ENCODE measurements at regions not wholly inside any gene's neighbourhood (a gene's known extent, or its start where the extent isn't known, plus 50 kb on each side); places are given as distances from the start of the nearest gene placed in this dataset.
"Not testable (repeated sequence)": the region's sequence is repeated elsewhere in the genome, so short reads cannot be mapped to it uniquely, and the experiment has no call there.

GRCh38 chr6:92271091-92271490, 1148.3 kb downstream of the EPHA7 start:
- no peak for DNase-seq
- Histone ChIP-seq H3K27ac (ENCODE audit: low read length) (no peak overlapping the region), H3K9me3 (ENCODE audit: control insufficient read depth, low read depth, low read length) (no peaks in the 10 kb centered on the region), H3K4me3 (ENCODE audit: low read length) (no peak overlapping the region), H3K36me3 (ENCODE audit: control insufficient read depth, insufficient read depth, low read length) (no peaks in the 10 kb centered on the region), H3K4me1 (ENCODE audit: control insufficient read depth, insufficient read depth, low read length) (no peaks in the 10 kb centered on the region), H3K27me3 (ENCODE audit: control insufficient read depth, insufficient read depth, low read length) (no peaks in the 10 kb centered on the region)
- 83% methylated on average over 1 of the region's 1 CpG for WGBS (ENCODE audit: insufficient coverage, low lambda C conversion rate)

GRCh38 chr6:92270365-92270764, 1149.0 kb downstream of the EPHA7 start:
- no peak overlapping the region for H3K27ac ChIP-seq (ENCODE audit: low read length)
- no peaks in the 10 kb centered on the region for H3K36me3 ChIP-seq (ENCODE audit: control insufficient read depth, insufficient read depth, low read length)
- H3K9me3 ChIP-seq (ENCODE audit: control insufficient read depth, low read depth, low read length): no peaks in the 10 kb centered on the region
- H3K4me1 ChIP-seq (ENCODE audit: control insufficient read depth, insufficient read depth, low read length): no peaks in the 10 kb centered on the region
- H3K4me3 ChIP-seq (ENCODE audit: low read length): no peak overlapping the region
- WGBS (ENCODE audit: insufficient coverage, low lambda C conversion rate): no CpG with 5 or more reads among the region's 6 CpGs
- no peaks in the 10 kb centered on the region for H3K27me3 ChIP-seq (ENCODE audit: control insufficient read depth, insufficient read depth, low read length)
- DNase-seq: no peak

GRCh38 chr6:92267335-92267734, 1152.0 kb downstream of the EPHA7 start:
- no CpG with 5 or more reads among the region's 1 CpG for WGBS (ENCODE audit: insufficient coverage, low lambda C conversion rate)
- H3K27me3 ChIP-seq (ENCODE audit: control insufficient read depth, insufficient read depth, low read length): no peaks in the 10 kb centered on the region

DNA sequence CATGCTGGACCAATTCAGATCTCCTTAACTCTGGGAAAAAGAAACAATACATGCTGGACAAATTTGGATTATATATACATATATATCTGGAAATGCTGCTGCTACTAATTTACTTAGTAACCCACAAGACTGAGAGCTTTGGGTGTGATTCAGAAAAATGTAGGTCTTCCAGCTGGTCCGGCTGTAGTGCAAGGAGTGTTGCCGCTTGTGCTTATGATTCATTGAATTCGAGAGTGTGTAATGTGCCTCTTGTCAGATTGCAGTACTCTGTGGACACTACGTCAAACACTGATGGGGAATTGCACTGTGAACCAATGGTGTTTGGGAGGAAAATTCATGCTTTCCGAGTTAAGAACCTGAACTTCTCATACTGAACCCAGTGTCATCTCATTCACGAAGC, 1155.5 kb downstream of the EPHA7 start:
- Histone ChIP-seq H3K27me3 (ENCODE audit: control insufficient read depth, insufficient read depth, low read length) (no peaks in the 10 kb centered on the region), H3K4me3 (ENCODE audit: low read length) (no peak overlapping the region), H3K9me3 (ENCODE audit: control insufficient read depth, low read depth, low read length) (no peaks in the 10 kb centered on the region), H3K4me1 (ENCODE audit: control insufficient read depth, insufficient read depth, low read length) (no peaks in the 10 kb centered on the region), H3K27ac (ENCODE audit: low read length) (no peak overlapping the region), H3K36me3 (ENCODE audit: control insufficient read depth, insufficient read depth, low read length) (no peaks in the 10 kb centered on the region)
- DNase-seq: no peak
- 67% methylated on average over 3 of the region's 6 CpGs for WGBS (ENCODE audit: insufficient coverage, low lambda C conversion rate)

More at GRCh38 chr6:92267335-92267734, 1152.0 kb downstream of the EPHA7 start:
- Histone ChIP-seq H3K4me1 (ENCODE audit: control insufficient read depth, insufficient read depth, low read length) (no peaks in the 10 kb centered on the region), H3K36me3 (ENCODE audit: control insufficient read depth, insufficient read depth, low read length) (no peaks in the 10 kb centered on the region), H3K9me3 (ENCODE audit: control insufficient read depth, low read depth, low read length) (no peaks in the 10 kb centered on the region), H3K4me3 (ENCODE audit: low read length) (no peak overlapping the region), H3K27ac (ENCODE audit: low read length) (no peak overlapping the region)
- no peak for DNase-seq

- DNase-seq: no peak
- 100% methylated on average over 1 of the region's 2 CpGs for WGBS (ENCODE audit: insufficient coverage, low lambda C conversion rate)
- Histone ChIP-seq H3K4me3 (ENCODE audit: low read length) (no peak overlapping the region), H3K4me1 (ENCODE audit: control insufficient read depth, insufficient read depth, low read length) (no peaks in the 10 kb centered on the region), H3K27me3 (ENCODE audit: control insufficient read depth, insufficient read depth, low read length) (no peaks in the 10 kb centered on the region), H3K27ac (ENCODE audit: low read length) (no peak overlapping the region), H3K36me3 (ENCODE audit: control insufficient read depth, insufficient read depth, low read length) (no peaks in the 10 kb centered on the region), H3K9me3 (ENCODE audit: control insufficient read depth, low read depth, low read length) (no peaks in the 10 kb centered on the region)
Measured at GRCh38 chr6:92259171-92259570, 1160.2 kb downstream of the EPHA7 start.

DNA sequence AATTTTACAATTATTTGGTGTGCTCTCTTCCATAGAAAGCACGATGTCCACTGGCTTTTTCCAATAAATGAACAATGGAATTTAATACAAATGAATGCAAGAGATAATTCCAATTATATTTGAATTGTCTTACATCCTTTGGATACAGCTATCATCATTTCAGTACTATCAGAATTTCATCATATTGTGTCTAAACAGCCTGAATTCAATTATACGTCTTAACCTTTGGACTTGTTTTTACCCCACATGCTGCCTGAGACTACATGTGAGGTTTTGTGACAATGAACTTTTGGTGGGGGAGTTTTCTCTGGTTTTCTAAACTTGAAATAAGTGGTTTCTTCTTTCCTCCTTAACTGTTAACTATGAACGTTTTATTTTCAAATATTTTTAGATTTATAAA, 1176.0 kb downstream of the EPHA7 start:
- no peak overlapping the region for H3K4me3 ChIP-seq (ENCODE audit: low read length)
- H3K9me3 ChIP-seq (ENCODE audit: control insufficient read depth, low read depth, low read length): no peaks in the 10 kb centered on the region
- no CpG with 5 or more reads among the region's 3 CpGs for WGBS (ENCODE audit: insufficient coverage, low lambda C conversion rate)
- H3K4me1 ChIP-seq (ENCODE audit: control insufficient read depth, insufficient read depth, low read length): no peaks in the 10 kb centered on the region
- H3K27me3 ChIP-seq (ENCODE audit: control insufficient read depth, insufficient read depth, low read length): no peaks in the 10 kb centered on the region
- no peaks in the 10 kb centered on the region for H3K36me3 ChIP-seq (ENCODE audit: control insufficient read depth, insufficient read depth, low read length)
- no peak overlapping the region for H3K27ac ChIP-seq (ENCODE audit: low read length)
- no peak for DNase-seq

- H3K9me3 ChIP-seq (ENCODE audit: control insufficient read depth, low read depth, low read length): no peaks in the 10 kb centered on the region
- DNase-seq: no peak
- H3K36me3 ChIP-seq (ENCODE audit: control insufficient read depth, insufficient read depth, low read length): no peaks in the 10 kb centered on the region
- no peaks in the 10 kb centered on the region for H3K27me3 ChIP-seq (ENCODE audit: control insufficient read depth, insufficient read depth, low read length)
- no CpG with 5 or more reads among the region's 1 CpG for WGBS (ENCODE audit: insufficient coverage, low lambda C conversion rate)
- no peak overlapping the region for H3K4me3 ChIP-seq (ENCODE audit: low read length)
- no peak overlapping the region for H3K27ac ChIP-seq (ENCODE audit: low read length)
- no peaks in the 10 kb centered on the region for H3K4me1 ChIP-seq (ENCODE audit: control insufficient read depth, insufficient read depth, low read length)
Measured at GRCh38 chr6:92231171-92231701, 1188.1 kb downstream of the EPHA7 start.

- WGBS (ENCODE audit: insufficient coverage, low lambda C conversion rate): no CpG with 5 or more reads among the region's 4 CpGs
- H3K4me1 ChIP-seq (ENCODE audit: control insufficient read depth, insufficient read depth, low read length); H3K27ac ChIP-seq (ENCODE audit: low read length); H3K9me3 ChIP-seq (ENCODE audit: control insufficient read depth, low read depth, low read length); DNase-seq; H3K4me3 ChIP-seq (ENCODE audit: low read length); H3K27me3 ChIP-seq (ENCODE audit: control insufficient read depth, insufficient read depth, low read length); H3K36me3 ChIP-seq (ENCODE audit: control insufficient read depth, insufficient read depth, low read length): not testable (repeated sequence)
Measured at GRCh38 chr6:92219987-92220386, 1199.4 kb downstream of the EPHA7 start.

DNA sequence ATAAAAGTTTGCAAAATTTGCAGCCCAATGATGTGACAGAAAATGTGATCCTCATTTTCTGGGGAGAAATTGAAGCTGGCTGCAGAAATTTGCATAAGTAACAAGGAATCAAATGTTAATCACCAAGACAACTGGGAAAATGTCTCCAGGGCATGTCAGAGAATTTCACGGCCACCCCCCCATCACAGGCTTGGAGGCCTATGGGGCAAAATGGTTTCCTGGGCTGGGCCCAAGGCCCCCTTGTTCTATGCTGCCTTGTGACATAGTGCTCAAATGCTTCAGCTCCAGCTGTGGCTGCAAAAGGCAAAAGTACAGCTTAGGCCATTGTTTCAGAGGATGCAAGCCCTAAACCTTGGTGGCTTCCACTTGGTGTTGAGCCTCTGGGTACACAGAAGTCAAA, 1202.6 kb downstream of the EPHA7 start:
- Histone ChIP-seq H3K27ac (ENCODE audit: low read length) (no peak overlapping the region), H3K27me3 (ENCODE audit: control insufficient read depth, insufficient read depth, low read length) (no peaks in the 10 kb centered on the region), H3K4me1 (ENCODE audit: control insufficient read depth, insufficient read depth, low read length) (no peaks in the 10 kb centered on the region), H3K36me3 (ENCODE audit: control insufficient read depth, insufficient read depth, low read length) (no peaks in the 10 kb centered on the region), H3K9me3 (ENCODE audit: control insufficient read depth, low read depth, low read length) (no peaks in the 10 kb centered on the region), H3K4me3 (ENCODE audit: low read length) (no peak overlapping the region)
- DNase-seq: no peak
- no CpG with 5 or more reads among the region's 1 CpG for WGBS (ENCODE audit: insufficient coverage, low lambda C conversion rate)

GRCh38 chr6:92201618-92202017, 1217.7 kb downstream of the EPHA7 start:
- Histone ChIP-seq H3K27me3 (ENCODE audit: control insufficient read depth, insufficient read depth, low read length) (no peaks in the 10 kb centered on the region), H3K9me3 (ENCODE audit: control insufficient read depth, low read depth, low read length) (no peaks in the 10 kb centered on the region), H3K27ac (ENCODE audit: low read length) (no peak overlapping the region), H3K4me1 (ENCODE audit: control insufficient read depth, insufficient read depth, low read length) (no peaks in the 10 kb centered on the region), H3K4me3 (ENCODE audit: low read length) (no peak overlapping the region), H3K36me3 (ENCODE audit: control insufficient read depth, insufficient read depth, low read length) (no peaks in the 10 kb centered on the region)
- DNase-seq: no peak

DNA sequence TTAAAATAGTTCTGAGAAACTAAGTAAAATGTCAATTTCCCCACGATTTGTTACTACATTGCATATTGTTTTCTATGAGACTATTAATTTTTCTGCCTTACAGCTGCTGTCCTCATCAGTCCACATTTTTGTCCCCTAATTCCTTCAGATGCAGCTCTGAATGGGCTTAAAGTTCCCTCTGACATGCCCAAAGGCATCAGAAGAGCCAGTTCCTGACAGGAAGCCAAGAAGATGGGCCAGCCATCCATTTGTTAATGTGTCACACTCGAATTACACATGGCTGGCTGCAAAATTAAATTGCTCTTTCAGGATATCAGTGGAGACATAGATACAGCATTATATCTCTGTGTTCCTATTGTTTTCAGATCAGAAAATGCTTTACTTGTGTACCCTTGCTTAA, 1223.0 kb downstream of the EPHA7 start:
- Histone ChIP-seq H3K9me3 (ENCODE audit: control insufficient read depth, low read depth, low read length) (no peaks in the 10 kb centered on the region), H3K4me3 (ENCODE audit: low read length) (no peak overlapping the region), H3K27me3 (ENCODE audit: control insufficient read depth, insufficient read depth, low read length) (no peaks in the 10 kb centered on the region), H3K27ac (ENCODE audit: low read length) (no peak overlapping the region), H3K36me3 (ENCODE audit: control insufficient read depth, insufficient read depth, low read length) (no peaks in the 10 kb centered on the region), H3K4me1 (ENCODE audit: control insufficient read depth, insufficient read depth, low read length) (no peaks in the 10 kb centered on the region)
- no peak for DNase-seq
- no CpG with 5 or more reads among the region's 2 CpGs for WGBS (ENCODE audit: insufficient coverage, low lambda C conversion rate)

All from large intestine (tissue), 3 donors.